ENCODE measurements at regions not wholly inside any gene's neighbourhood (a gene's known extent, or its start where the extent isn't known, plus 50 kb on each side); places are given as distances from the start of the nearest gene placed in this dataset.

- DNase-seq (ENCODE audit: low read depth): no peak
These were observed 1892.1 kb upstream of the SEL1L start for GRCh38 chr14:83425706-83426105.

DNA sequence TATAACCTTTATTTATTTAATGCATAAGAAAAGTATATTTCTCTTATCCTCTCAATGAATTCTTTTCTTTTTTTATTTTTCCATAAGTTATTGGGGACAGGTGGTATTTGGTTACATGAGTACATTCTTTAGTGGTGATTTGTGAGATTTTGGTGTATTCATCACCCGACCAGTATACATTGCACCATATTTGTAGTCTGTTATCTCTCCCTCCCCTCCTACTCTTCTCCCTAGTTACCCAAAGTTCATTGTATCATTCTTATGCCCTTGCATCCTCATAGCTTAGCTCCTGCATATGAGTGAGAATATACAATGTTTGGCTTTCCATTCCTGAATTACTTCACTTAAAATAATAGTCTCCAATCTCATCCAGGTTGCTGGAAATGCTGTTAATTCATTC, 1900.0 kb upstream of the SEL1L start:
- DNase-seq (ENCODE audit: low read depth): no peak

DNA sequence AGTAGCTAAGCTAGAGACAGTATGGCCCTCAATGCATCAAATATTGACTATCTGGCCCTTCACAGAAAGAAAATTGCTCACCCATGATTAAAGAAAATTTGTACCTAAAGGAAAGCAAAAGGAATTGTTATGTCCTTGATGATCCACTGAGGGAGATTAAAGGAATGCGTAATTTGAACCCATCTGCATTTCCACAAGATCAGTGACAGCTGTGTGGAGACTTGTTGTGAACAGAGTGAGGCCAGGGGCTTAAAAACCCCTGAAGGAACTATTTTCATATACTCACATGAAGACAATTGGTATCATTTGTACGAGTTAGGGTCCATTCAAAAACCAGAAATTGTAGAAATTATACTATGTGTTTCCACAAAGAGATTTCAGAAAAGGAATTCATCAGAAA, 1908.1 kb upstream of the SEL1L start:
- no peak for DNase-seq (ENCODE audit: low read depth)

GRCh38 chr14:83455561-83455960, 1921.9 kb upstream of the SEL1L start:
- DNase-seq (ENCODE audit: low read depth): no peak

DNA sequence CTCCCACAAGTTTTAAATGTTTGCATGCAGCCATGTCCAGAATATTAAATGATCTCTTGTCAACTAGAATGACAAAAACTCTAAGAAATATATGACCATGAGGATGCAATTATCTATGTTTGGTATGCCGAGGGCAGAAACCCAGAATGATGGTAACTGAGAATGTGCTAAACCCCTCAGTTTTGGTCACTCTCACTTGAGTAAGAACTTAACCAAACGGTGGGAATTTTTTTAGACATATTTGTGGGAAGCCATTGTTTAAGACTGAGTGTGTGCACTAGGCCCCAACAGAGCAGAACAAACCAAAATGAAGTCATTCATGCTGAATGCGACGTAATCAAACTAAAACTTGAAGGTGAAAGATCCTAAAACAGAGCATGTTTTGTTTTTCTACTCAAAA, 1927.9 kb upstream of the SEL1L start:
- DNase-seq (ENCODE audit: low read depth): no peak

DNA sequence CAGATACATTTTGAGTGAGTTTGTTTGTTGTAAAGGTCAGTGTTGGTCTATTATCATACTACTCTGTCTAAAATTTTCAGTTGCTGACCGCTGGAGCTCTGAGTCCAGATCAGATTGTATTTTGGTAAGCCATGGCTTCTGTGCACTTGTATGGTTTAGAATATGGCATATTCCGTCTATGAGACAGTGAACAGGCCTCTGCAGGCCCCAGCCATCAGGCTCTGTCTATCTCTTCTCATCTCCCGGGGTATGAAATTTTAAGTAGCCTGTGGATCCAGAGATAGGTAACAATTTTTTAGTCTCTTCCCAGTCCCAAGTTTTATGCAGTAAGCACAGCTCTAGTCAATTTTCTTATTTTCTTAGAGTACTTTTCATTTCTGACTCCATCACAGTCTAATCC, 1929.1 kb upstream of the SEL1L start:
- DNase-seq (ENCODE audit: low read depth): no peak

DNA sequence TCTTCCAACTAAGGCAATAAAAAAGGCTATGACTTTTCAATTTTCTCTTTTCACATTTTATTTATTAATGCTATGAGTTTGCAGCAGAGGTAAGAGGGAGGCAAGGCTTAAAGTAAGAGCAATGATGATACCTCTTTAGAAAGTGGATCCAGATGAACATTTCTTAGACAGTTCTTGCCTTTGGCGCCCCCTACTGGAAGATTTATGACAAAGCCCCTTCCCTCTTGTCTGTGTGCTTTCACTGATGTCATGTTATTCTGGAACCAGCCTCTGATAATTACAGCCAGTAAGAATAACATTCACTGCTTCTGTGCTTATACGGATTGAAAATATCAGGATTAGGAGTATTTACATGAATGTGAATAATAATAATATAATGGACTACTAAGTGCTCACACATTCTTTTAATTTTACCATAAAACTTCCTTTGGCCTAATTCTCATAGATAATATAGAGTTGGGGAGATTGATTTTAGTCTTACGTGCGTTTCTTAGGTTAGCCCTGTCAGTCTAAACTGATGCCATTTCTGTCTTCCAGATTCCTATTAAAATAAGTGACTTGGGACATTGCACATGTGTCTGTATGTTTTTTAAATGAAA, 1929.9 kb upstream of the SEL1L start:
- no peak for DNase-seq (ENCODE audit: low read depth)

GRCh38 chr14:83467811-83468210, 1934.2 kb upstream of the SEL1L start:
- DNase-seq (ENCODE audit: low read depth): no peak

GRCh38 chr14:83470466-83470865, 1936.8 kb upstream of the SEL1L start:
- no peak for DNase-seq (ENCODE audit: low read depth)

DNA sequence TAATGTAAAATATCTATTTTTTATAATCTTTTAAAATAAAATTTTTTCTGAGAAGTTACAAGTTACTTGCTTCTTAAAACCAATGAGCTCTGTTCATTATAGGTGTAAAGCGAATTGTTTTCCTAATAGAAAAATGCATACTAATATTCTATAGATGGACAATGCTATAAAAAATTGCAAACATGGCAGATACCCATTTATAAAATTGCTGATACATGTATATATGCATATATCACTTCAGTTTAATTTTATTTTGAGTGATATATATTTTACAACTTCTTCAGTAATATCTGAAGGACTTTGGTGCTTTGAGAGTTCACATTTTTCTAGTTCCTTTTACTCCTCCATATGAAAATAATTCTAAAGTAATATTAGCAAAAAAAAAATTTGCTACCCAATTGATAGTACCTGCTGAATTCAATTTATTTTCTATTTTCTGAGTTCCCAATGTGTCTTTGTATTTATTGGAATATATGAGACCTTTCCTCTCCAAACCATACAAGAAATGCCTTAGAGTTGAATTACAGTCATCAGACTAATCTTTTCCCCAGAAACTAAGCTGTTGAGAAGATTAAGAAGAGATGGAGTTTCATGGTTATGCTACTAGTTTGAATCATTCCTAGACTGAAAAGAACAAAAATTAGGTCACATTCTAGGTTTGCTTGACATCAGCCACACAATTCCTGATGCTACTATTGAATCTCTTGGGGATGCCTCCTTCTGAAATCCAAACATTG, 1937.5 kb upstream of the SEL1L start:
- DNase-seq (ENCODE audit: low read depth): no peak

DNA sequence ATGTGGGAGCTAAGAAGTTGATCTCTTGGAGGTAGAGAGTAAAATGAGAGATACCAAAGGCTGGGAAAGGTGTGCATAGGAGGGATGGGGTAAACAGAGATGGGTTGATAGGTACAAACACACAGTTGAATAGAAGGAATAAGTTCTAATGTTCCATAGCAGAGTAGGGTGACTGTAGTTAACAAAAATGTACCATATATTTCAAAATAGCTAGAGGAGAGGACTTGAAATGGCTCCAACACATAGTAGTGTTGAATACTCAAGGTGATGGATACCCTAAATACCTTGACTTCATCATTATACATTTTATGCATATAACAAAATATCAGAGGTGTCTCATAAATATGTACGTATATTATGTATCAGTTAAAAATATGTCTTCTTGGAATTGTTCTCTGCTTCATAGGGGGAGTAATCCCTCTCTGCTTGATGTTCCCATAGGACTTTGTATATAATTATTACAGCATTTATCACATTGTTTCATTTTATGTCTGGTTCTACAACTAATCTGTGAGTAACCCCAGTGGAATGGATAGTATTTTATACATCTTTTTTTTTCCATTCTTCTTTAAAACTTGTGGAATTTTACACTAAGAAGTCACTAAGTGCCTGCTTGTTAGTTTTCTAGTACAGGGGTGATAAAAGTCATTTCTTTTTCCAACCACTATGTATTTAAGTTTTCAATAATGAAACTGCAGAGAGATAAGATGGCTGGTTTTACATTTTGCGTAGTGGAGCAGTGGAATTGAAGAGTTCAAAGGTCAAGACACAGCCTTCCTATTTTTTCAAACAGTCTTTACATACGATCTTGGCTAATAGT, 1940.0 kb upstream of the SEL1L start:
- no peak for DNase-seq (ENCODE audit: low read depth)

GRCh38 chr14:83478741-83479140, 1945.1 kb upstream of the SEL1L start:
- DNase-seq (ENCODE audit: low read depth): no peak

- DNase-seq (ENCODE audit: low read depth): no peak
These were observed 1949.4 kb upstream of the SEL1L start for GRCh38 chr14:83483063-83483462.

DNA sequence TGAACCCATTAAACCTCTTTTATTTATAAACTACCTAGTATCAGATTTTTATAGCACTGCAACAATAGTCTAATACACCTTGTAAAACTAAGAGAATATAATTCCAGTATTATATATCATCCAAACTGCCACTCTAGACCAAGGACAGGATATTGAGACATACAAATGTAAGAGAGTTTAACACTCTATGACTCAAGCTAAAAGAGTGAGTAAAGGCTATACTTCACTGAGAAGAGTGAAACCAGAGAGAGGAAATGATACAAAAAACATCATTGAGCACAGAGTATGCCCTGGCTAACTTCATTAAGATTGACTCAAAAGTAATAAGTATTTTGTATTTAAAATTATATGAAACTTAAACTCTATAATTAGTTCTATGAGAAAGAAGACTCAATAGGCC, 1951.9 kb upstream of the SEL1L start:
- DNase-seq (ENCODE audit: low read depth): no peak

DNA sequence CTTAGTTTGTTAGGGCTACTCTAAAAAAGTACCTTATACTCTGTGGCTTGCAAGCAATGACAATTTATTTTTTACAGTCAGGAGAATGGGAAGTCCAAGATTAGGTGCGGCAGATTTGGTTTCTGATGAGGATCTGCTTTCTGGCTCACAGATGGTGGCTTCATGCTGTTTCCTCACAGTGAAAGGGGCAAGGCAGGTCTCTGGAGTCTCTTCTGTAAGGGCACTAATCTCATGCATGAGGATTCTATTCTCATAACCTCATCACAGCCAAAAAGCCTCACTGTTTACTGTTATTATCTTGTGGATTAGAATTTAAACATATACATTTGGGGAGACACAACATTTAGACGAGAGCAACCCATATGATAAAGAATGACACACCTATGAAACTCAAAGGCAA, 1957.4 kb upstream of the SEL1L start:
- DNase-seq (ENCODE audit: low read depth): no peak

- no peak for DNase-seq (ENCODE audit: low read depth)
These were observed 1987.2 kb upstream of the SEL1L start for GRCh38 chr14:83520837-83521236.

- DNase-seq (ENCODE audit: low read depth): no peak
These were observed 1995.9 kb upstream of the SEL1L start for GRCh38 chr14:83529531-83529930.

GRCh38 chr14:83533734-83534133, 1996.2 kb upstream of the FLRT2 start:
- DNase-seq (ENCODE audit: low read depth): no peak

DNA sequence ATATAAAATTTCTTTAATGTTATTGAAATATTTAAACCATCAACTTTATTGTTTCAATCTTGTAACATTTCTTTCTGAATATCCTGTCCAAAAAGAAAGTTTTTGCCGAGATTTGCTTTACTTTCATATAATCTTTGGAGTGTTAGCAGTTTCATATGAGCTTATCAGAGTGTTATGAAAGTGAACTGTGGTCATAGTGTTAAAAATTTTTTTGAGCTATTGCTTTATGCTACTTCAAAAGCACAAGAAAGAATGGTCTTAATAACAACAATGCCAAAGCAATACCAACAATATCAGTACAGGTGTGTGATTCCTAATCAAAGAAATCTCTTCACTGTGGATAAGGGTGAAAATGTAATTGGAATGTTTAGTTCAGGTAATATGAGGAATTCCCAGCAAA, 1994.9 kb upstream of the FLRT2 start:
- no peak for DNase-seq (ENCODE audit: low read depth)

DNA sequence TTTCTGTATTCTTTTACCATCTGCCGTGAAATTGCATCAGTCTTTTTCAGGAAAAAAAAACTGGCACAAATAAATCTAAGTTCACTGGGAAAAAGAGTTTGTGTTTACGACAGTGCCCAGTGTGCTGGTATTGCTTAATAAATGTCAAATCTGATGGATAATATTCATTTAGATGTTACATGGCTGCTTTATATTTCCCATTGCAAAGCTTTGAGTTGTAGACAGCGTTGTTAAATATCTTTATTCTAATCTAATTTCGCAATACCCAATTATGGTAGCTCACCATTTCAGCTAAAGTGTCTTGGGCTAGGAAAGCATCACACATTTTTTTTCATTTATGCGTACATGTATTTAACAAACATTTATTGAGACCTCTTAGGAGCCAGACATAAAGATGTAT, 1994.5 kb upstream of the FLRT2 start:
- no peak for DNase-seq (ENCODE audit: low read depth)

GRCh38 chr14:83541147-83541546, 1988.8 kb upstream of the FLRT2 start:
- DNase-seq (ENCODE audit: low read depth): no peak

- DNase-seq (ENCODE audit: low read depth): peak; percentile 1
These were observed 1981.7 kb upstream of the FLRT2 start for GRCh38 chr14:83548061-83548839.

Data from M059J (cell line).